OCI-LY7 (cell line): ENCODE measurements at regions not wholly inside any gene's neighbourhood (a gene's known extent, or its start where the extent isn't known, plus 50 kb on each side); places are given as distances from the start of the nearest gene placed in this dataset.

Experiments used
- BruUV-seq: library from RNA; stranded (reverse); fragments of 400-500 nt; replicated peaks from 2 replicates; lab custom pipeline; 2021; lab: Mats Ljungman, UMichigan
- CTCF ChIA-PET: fragments of 300-600 bp; sonication (Branson Sonifier 250); formaldehyde crosslinking; loops from one replicate; lab custom pipeline; 2022; ENCODE audit warnings: antibody characterized with exemption; ENCODE audit not compliant: unreplicated experiment; lab: Charles Lee
- POLR2A ChIA-PET: fragments of 300-600 bp; sonication (Branson Sonifier 250); formaldehyde crosslinking; loops from one replicate; lab custom pipeline; 2022; ENCODE audit warnings: antibody characterized with exemption; lab: Charles Lee
- DNase-seq: peaks from one replicate; pipeline ENCODE4 v3.0.0-alpha.2; 2015; ENCODE audit warnings: low spot score
- H2AFZ ChIP-seq: fragments of 200-600 bp; sonication (generic), shearing (Covaris generic); 2 replicates; pipeline ENCODE4 v1.6.1; 2014; ENCODE audit warnings: mild to moderate bottlenecking, antibody characterized with exemption, low read length, moderate library complexity
- H3K27ac ChIP-seq: fragments of 200-600 bp; sonication (generic); 2 replicates; pipeline ENCODE4 v1.5.1; 2014; ENCODE audit warnings: mixed run types, low read depth, mild to moderate bottlenecking, moderate library complexity, low read length, inconsistent platforms; ENCODE audit not compliant: poor library complexity, severe bottlenecking
- H3K36me3 ChIP-seq: fragments of 200-600 bp; sonication (generic); 2 replicates; pipeline ENCODE4 v1.6.1; 2014; ENCODE audit warnings: mild to moderate bottlenecking, antibody characterized with exemption, low read length, moderate library complexity, mixed read lengths; ENCODE audit not compliant: insufficient read depth
- H3K4me1 ChIP-seq: fragments of 200-600 bp; sonication (generic); 2 replicates; pipeline ENCODE4 v1.5.1; 2014; ENCODE audit warnings: mild to moderate bottlenecking, low read length; ENCODE audit not compliant: insufficient read depth, poor library complexity, severe bottlenecking
- H3K4me2 ChIP-seq: fragments of 200-600 bp; sonication (generic); 2 replicates; pipeline ENCODE4 v1.6.1; 2014; ENCODE audit warnings: mild to moderate bottlenecking, low read length
- H3K4me3 ChIP-seq: fragments of 200-600 bp; sonication (generic); 2 replicates; pipeline ENCODE4 v1.5.1; 2014; ENCODE audit warnings: mild to moderate bottlenecking, low read depth, low read length; ENCODE audit not compliant: poor library complexity, severe bottlenecking
- H3K79me2 ChIP-seq: fragments of 200-600 bp; sonication (generic); 2 replicates; pipeline ENCODE4 v1.6.1; 2016; ENCODE audit warnings: low read depth, mild to moderate bottlenecking, low read length, moderate library complexity, mixed read lengths; ENCODE audit not compliant: insufficient read depth
- H3K9me2 ChIP-seq: fragments of 200-600 bp; sonication (generic); 2 replicates; pipeline ENCODE4 v1.6.1; 2016; ENCODE audit warnings: mild to moderate bottlenecking, low read length, mixed read lengths; ENCODE audit not compliant: insufficient read depth
- H3K9me3 ChIP-seq: fragments of 200-600 bp; sonication (generic); 2 replicates; pipeline ENCODE4 v1.6.1; 2014; ENCODE audit warnings: mild to moderate bottlenecking, mixed run types, low read length, mixed read lengths
- H4K20me1 ChIP-seq: fragments of 200-600 bp; sonication (generic); 2 replicates; pipeline ENCODE4 v1.6.1; 2014; ENCODE audit warnings: mild to moderate bottlenecking, antibody characterized with exemption, low read length, moderate library complexity, mixed read lengths; ENCODE audit not compliant: insufficient read depth
- EZH2phosphoT487 ChIP-seq: fragments of 200-600 bp; sonication (generic); IDR thresholded peaks from 2 replicates; pipeline ENCODE4 v1.6.1; 2018; ENCODE audit warnings: low read depth, borderline replicate concordance, mild to moderate bottlenecking, mixed run types, antibody characterized with exemption, low read length, moderate library complexity, mixed read lengths
- intact Hi-C: fragments of 100-400 bp; cut with micrococcal nuclease; formaldehyde crosslinking; loops from one replicate; pipeline ENCODE4 v1.10.0; 2022; ENCODE audit not compliant: unreplicated experiment
- TF ChIP-seq, protein P1 (sequence below): fragments of 200-600 bp; sonication (generic); conservative IDR thresholded peaks from 2 replicates; pipeline ENCODE4 v1.5.1; 2014; ENCODE audit warnings: mild to moderate bottlenecking, antibody characterized with exemption, low read length, moderate library complexity, mixed read lengths

- H3K4me1 ChIP-seq = peaks cover 14% of the 10 kb centered on the region
- no peak overlapping the region for H3K27ac ChIP-seq
- intact Hi-C loops = no loop called here
- TF ChIP-seq EZH2phosphoT487 = no peak
- TF ChIP-seq, protein P1, sequence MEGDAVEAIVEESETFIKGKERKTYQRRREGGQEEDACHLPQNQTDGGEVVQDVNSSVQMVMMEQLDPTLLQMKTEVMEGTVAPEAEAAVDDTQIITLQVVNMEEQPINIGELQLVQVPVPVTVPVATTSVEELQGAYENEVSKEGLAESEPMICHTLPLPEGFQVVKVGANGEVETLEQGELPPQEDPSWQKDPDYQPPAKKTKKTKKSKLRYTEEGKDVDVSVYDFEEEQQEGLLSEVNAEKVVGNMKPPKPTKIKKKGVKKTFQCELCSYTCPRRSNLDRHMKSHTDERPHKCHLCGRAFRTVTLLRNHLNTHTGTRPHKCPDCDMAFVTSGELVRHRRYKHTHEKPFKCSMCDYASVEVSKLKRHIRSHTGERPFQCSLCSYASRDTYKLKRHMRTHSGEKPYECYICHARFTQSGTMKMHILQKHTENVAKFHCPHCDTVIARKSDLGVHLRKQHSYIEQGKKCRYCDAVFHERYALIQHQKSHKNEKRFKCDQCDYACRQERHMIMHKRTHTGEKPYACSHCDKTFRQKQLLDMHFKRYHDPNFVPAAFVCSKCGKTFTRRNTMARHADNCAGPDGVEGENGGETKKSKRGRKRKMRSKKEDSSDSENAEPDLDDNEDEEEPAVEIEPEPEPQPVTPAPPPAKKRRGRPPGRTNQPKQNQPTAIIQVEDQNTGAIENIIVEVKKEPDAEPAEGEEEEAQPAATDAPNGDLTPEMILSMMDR = no peak
- no peak for DNase-seq
- no peaks in the 10 kb centered on the region for H3K9me2 ChIP-seq
- ChIA-PET POLR2A (no interaction called here), CTCF (no interaction called here)
- no peaks in the 10 kb centered on the region; the same call in 1 of the 2 replicates for H3K36me3 ChIP-seq
- H4K20me1 ChIP-seq = no peaks in the 10 kb centered on the region
- no TSS peak for BruUV-seq
- no peak overlapping the region for H3K4me2 ChIP-seq
- no peaks in the 10 kb centered on the region for H3K9me3 ChIP-seq
- H3K79me2 ChIP-seq = no peaks in the 10 kb centered on the region
- no peak overlapping the region for H2AFZ ChIP-seq
- H3K4me3 ChIP-seq = no peak overlapping the region
Measured at GRCh38 chr2:8369522-8369921, 312.3 kb upstream of the ID2 start.

GRCh38 chr2:8370258-8370802, 311.5 kb upstream of the ID2 start:
- intact Hi-C loops = no loop called here

DNA sequence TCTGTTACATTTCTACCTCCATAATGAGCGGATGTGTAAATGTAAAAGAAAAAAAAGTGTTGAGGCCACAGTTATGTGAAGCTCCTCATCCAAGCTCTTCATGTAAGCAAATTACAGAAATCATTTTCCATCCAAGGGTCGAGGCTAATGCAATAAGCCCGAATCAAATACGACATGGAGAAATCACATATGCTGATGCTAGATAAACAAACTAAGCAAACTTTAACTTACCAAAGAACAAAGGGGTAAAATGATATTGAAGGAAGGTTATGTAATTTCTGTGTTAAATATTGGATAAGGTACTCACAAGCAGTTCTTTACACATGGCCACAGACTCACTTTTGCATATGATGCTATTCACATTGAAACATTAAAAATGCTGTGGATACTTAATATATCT, 310.2 kb upstream of the ID2 start:
- TF ChIP-seq EZH2phosphoT487 = no peak
- TF ChIP-seq, protein P1 = no peak
- no peaks in the 10 kb centered on the region; the same call in 1 of the 2 replicates for H3K36me3 ChIP-seq
- H3K9me2 ChIP-seq = no peaks in the 10 kb centered on the region
- H3K4me1 ChIP-seq = peaks cover 14% of the 10 kb centered on the region
- POLR2A ChIA-PET = no interaction called here
- no peak overlapping the region for H3K4me2 ChIP-seq
- H3K27ac ChIP-seq = no peak overlapping the region
- intact Hi-C loops = no loop called here
- no peak overlapping the region for H2AFZ ChIP-seq
- no peak for DNase-seq
- no peaks in the 10 kb centered on the region for H3K9me3 ChIP-seq
- CTCF ChIA-PET = no interaction called here
- no peaks in the 10 kb centered on the region for H3K79me2 ChIP-seq
- H4K20me1 ChIP-seq = no peaks in the 10 kb centered on the region
- no peak overlapping the region for H3K4me3 ChIP-seq
- no TSS peak for BruUV-seq

More at GRCh38 chr2:8370258-8370802, 311.5 kb upstream of the ID2 start:
- H3K4me3 ChIP-seq = no peak overlapping the region
- CTCF ChIA-PET = no interaction called here
- H4K20me1 ChIP-seq = no peaks in the 10 kb centered on the region
- H3K27ac ChIP-seq = no peak overlapping the region
- DNase-seq = peak; percentile 50
- no peak overlapping the region for H2AFZ ChIP-seq
- no peaks in the 10 kb centered on the region for H3K9me2 ChIP-seq
- H3K79me2 ChIP-seq = no peaks in the 10 kb centered on the region
- TF ChIP-seq, protein P1 = no peak
- TF ChIP-seq EZH2phosphoT487 = no peak
- POLR2A ChIA-PET = interaction anchor here (0.5 to 0.6 kb wide), 2 partner anchors 37 to 1312 kb away, joined by 3 to 4 read pairs; no protein-coding TSS in a partner anchor
- H3K9me3 ChIP-seq = no peaks in the 10 kb centered on the region
- no peaks in the 10 kb centered on the region; the same call in 1 of the 2 replicates for H3K36me3 ChIP-seq
- peak overlapping the region; percentile 30 for H3K4me2 ChIP-seq
- H3K4me1 ChIP-seq = peaks cover 14% of the 10 kb centered on the region
- BruUV-seq = no TSS peak
